GM21576 (cell line): ENCODE measurements at regions not wholly inside any gene's neighbourhood (a gene's known extent, or its start where the extent isn't known, plus 50 kb on each side); places are given as distances from the start of the nearest gene placed in this dataset.
"Not testable (repeated sequence)": the region's sequence is repeated elsewhere in the genome, so short reads cannot be mapped to it uniquely, and the experiment has no call there.

Experiments
- ATAC-seq: cut with Tn5 transposase; IDR thresholded peaks from one replicate; pipeline ENCODE4 v1.9.1; 2021; ENCODE audit warnings: mild to moderate bottlenecking, moderate library complexity; ENCODE audit not compliant: unreplicated experiment

DNA sequence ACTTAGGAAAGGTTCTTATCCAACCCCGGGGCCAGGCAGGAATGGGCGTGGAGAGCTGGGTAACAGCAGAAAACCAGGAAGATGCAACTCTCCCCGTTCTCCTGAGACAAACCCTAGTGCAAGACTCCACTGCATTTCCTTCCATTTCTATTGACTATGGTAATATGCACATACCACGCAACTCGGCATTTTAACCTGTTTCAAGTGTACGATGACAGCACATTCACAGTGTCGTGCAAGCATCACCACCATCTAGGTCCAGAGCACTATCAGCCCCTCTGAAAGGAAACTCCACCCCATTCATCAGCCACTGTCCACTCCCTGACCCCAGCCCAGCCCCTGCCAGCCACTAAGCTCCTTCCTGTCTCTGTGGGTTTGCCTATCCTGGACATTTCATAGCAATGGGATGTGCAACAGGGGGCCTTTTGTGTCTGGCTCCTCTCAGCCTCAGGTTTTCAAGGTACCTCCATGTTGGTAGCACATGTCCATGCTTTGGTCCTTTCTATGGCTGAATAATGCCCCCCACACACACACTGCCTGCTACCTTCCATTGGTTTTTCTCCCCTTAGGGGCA, 441.9 kb downstream of the SOX9 start:
- ATAC-seq, result no peak

DNA sequence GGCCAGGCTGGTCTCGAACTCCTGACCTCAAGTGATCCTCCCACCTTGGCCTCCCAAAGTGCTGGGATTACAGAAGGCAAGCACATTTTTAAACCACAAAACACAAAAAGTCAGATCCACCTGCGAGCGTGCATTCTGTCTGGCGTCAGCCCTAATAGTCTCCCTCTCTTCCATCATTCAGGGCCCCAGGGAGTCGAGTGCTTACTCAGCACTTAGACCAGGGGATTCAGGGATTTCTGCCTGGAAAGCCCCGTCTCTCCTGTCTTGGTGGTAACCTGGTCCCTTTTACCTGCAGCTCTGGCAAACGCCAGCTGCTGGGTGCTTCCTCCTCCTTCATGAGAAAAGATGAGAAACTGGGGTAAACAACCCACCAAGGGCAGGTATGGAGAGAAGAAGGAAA, 443.1 kb downstream of the SOX9 start:
- no peak for ATAC-seq

DNA sequence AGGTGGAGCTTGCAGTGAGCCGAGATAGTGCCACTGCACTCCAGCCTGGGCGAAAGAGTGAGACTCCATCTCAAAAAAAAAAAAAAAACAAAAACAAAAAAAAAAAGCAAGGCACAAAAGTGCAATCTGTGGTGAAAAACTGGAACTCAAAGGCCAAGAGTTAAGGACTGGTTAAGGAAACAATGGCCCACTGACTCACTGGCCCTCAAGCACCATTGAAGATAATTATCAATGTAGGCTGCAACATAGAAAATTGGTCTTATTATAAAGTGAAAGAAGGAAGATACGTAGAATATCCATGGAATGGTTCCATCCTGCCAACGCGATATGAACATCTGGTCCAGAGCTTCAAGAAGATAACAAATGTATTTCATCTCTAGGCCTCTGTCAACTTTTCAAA, 444.2 kb downstream of the SOX9 start:
- no peak for ATAC-seq

DNA sequence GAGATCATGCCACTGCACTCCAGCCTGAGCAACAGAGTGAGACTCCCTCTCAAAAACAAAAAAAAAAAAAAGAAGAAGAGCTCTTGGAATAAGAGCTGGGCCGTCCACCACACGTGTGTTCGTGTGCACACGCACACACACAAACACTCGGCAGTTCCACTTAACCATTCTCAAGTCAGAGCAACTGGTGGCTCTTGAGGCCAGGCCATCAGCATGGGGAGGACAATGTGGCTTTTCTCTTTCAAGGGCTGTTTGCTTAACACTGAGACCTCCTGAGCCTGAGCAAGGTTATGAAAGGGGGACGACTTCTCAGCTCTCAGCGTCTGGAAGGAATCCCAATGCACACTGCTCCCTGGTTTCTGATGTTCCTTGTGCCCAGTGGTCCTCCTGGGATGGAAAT, 444.9 kb downstream of the SOX9 start:
- ATAC-seq, result no peak

DNA sequence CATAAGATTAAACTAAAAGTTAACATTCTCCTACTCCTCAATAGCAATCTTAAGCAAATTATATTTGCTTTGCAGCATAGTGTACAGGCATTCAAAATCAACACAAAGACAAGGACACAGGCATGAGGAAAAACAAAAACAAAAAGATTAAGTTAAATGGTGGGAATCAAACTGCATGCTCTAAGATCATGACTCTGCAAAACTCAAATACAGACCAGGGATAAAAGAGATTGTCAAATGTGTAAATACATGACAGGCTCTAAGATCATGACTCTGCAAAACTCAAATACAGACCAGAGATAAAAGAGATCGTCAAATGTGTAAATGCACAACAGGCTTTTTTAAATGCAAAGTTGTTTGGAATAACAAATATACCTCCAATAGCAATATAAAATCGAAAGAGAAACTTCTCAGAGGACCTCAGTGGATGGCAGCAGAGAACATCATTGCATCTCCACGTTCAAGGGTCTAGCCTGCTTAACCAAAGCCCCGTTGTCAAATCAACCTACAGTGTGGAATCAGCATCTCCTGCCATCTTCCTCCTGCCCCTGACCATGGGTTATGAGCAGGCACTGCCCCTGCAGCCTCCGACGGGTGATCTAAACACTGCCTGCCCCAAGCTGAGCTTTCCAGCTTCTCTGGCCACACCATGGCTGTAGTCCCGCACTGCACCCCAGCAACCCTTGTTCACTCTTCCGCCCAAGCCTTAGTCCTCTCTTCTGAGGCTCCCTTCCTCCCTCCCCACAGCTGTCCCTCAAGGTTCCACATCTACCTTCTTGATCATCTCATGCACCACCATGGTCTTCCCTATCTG, 446.1 kb downstream of the SOX9 start:
- no peak for ATAC-seq

DNA sequence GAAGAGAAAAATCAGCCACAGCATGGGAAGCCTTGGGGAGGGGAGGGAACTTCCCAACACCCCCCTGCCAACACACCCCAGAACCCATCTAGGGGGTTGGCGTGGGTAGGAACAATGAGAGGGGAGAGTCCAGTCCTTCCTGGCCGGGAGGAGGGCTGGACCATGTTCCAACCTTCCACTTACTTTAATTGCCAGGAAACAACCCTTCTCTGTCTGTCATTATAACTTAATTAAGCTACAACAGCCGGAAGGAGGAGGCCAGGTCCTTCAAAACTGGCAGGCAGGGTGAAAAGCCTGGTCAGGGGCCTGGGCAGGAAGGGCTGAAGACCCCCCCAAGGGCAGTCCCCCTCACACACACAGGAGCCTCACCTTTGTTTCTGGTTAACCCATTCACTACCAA, 447.0 kb downstream of the SOX9 start:
- no peak for ATAC-seq

DNA sequence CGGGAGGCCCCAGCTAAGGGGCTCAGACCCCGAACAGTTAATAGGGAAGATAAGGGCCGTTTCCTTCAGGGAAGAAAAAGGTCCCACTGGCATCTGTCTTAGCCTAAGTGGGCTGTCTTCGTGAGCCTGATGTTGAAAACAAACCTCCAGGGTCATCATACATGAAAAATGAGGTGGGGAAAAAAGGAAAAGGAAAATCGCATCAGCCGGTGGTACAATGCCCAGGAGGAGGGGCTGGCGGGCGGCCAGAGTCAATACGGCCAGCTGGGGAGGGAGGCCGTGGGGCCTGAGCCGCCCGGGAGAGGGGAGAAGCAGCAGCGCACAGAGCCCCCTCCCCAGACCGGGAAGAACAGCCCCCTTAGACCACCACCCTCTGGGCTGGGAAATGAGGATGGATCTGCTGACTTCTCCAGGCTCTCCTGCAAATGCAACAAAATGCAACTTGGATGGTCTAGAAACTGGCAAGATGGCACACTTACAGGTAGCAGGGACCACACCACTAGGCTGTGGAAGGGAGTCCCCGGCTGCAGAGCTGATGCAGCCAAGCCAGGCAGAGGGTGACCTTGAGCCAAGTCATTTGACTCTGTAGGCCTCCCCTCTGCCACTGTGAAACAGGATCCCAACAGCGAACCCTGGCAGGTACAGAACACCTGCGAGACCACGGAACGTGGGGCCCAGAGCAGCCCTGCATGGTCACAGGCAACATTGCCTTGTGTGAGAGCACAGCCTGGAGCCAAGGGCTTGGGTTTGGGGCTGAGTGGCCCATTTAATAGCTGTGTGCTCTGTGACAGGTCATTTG, 448.5 kb downstream of the SOX9 start:
- no peak for ATAC-seq

DNA sequence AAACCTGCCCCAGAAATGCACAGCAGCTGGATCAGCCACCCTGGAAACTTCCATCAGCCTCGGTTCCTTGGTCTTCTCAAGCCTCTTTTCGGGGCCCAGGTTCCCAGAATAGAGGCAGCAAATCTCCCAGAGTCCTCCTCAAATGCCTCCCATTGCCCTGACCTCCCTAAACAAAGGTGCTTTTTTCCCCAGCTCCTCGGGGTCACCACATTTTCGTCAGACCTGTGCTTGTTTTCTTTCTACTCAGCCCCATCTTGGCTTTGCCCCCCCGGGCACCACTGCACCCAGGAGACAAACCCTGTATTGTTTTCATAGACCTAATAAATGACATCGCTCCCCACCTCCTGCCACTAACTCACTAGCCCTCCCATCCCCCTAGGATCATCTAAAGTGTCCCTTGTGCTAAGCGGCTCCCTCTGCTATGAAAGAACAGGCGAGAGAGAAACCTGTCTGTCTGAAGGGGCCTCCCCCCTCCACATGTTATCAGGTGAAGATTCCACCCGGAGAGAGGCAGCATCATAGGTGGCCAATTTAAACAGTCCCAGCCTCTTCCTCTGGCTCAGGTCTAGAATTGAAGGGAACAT, 451.1 kb downstream of the SOX9 start:
- ATAC-seq, result no peak

DNA sequence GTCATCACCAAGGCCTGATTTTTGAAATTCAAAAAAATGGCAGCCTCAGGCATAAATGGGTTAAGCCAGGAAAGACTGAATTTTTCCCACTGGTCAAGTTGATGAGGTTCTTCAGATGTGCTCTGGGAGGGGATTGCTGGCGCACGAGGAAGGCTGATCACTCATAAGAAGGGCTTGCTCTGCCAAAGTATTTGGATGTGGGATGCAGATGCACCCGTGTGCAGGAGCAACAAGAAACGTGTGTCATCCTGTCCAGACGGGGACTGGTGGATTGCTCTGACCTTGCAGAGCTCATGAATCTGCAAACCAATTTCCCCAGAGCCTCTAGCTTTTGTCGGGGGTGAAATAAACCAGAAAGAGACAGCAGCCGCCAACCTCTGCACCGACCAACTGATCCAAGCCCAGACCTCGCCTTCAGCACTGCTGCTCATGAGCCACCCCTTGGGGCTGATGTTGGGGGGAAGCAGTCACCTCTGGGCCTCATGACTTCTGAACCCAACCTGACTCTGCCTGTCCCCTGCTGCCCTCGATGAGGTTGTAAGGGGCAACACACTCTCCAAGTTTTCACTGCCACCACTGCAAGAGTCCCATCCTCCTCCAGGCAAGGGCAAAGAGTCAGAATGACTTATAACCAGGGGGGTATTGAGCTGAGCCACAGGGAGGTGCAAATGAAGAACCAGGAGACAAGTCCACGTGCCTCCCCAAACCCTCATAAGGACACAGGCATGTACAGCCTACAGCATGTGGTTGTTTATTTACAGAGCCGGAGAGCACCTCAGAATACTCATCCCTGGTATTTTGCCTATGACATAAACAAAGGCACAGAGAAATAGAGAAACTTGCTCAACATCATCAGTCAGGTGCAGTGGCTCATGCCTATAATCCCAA, 452.0 kb downstream of the SOX9 start:
- ATAC-seq, result no peak

DNA sequence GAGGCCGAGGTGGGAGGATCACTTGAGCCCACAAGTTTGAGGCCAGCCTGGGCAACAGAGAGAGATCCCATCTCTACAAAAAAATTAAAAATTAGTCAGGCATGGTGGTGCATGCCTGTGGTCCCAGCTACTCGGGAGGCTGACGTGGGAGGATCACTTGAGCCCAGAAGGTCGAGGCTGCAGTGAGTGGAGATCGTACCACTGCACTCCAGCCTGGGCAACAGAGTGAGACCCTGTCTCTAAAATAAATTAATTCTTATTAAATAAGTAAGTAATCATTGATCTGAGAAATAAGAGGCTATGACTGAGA, 452.6 kb downstream of the SOX9 start:
- not testable (repeated sequence) for ATAC-seq

DNA sequence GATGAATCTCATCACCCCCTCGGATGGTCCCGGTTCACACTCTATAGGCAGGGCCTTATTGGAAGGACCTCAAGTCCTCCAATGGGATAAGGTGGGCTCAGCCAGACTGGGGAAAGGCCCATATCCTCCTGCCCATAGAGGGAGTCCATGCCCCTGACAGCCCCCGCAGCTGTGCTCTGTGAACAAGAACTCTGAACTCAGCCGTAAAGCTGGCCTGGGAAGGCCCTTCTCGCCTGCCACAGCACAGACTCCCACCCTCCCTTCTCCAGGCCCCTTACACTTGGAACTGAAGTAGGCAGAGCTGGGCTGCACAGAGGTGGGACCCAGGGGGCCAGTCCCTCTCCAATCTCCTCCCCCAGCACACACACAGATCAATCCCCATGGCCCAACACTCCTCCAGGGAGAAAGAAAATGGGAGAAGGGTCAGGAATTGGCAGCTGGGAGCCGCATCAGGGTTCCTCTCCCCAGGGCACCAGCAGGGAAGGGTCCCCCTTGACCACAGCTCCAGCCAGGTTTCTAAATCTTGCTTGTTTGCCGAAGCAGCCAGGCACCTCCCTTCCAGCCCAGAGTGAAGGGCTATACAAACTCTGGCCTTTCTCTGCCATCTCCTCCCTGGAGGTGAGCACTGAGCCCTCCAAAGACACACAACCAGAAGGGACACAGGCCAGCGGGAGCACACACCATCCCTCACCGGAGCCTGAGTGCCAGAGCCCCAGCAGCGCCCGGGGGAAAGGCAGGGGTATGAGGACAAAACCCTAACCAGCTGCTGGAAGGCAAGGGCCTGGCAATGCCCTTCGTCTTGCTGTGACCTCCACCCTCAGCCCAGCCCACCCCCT, 454.1 kb downstream of the SOX9 start:
- ATAC-seq, result no peak

DNA sequence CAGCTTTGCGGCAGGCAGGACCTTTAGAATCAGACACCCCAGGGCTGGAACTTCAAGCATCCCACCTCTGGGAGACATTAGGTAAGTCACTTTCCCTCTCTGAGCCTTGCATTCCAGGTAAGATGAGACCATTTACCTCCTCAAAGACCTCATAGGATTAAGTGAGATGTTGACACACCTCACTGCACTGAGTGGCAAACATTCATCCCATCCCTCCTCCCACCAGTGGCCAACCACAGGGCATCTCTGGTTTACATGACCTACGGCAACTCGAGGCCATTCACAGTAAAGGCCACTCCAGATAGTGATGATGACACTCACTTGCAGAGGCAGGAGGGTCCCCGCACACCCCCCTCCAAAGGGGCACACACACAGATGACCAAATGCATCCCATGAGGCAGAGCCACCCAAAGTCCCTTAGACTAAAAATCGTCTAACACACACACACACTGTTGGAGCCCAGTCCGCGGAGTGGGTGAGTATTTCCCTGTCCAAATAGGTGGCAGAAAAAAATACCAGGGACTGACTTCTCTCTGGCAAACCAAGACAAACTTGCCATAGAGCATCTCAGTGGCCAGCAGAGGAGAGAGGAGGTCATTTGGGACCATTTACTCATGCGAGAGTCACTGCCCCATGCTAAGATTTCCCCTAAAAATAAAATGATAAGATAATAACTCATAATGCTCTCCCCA, 454.9 kb downstream of the SOX9 start:
- ATAC-seq, result no peak

DNA sequence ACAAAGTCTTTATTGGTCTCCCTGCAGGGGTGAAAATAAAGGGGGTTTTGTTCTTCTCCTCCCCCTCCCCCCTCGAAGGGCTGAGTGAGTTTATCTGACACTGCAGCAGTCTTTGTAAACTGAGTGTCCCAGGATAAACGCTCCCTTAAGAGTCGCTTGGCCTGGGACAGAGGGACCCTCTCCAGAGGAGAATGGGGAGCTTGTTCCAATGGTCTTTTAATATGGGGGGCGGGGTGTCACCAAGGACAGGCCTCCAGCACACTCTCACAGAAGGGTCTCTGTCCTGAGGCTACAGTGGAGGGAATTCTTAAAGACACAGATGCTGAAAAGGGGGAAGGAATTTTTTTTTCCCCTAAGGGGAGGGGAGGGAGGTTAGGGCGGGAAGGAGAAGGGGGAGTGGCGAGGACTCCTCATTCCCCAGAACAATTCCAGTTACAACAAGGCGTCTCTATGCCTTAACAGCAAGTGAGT, 455.5 kb downstream of the SOX9 start:
- ATAC-seq, result no peak

DNA sequence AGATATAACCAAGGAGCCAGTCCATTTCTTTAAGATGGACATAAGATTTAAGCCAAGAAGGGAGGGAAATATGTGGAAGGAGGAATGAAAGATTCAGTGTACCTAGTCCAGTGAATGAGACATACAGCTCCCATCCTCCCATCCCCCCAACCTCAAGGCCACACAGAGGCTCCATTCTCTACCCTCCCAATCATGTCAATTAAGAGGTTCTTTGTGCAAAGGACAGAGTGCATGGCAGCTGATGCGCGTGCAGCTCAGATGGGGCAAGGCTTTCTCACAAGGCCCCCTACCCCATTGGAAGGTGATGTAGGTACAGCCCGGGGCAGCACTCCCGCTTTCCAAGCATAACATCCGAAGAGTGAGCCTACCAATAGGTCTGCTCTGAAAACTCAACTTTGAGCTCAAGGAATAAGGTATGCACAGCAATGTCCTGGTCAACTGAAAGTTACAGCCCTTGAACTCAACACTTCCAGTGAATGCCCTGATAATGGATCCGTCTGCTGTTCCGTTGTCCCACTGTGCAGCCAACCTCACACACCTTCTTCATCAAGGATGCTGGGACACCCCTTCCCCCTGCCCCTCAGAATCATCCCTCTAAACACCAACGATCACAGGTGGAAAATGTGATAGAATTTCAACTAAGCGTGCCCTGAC, 458.1 kb downstream of the SOX9 start:
- no peak for ATAC-seq

DNA sequence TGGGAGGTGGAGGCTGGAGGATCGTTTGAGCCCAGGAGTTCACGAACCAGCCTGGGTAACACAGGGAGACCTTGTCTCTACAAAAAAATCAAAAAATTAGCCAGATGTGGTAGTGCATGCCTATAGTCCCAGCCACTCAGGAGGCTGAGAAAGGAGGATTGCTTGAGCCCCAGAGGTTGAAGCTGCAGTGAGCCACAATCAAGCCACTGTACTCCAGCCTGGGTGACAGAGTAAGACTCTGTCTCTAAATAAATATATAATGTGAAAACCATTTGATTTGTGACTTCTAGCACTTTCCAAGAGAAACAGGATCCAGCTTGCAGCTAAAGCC, 459.1 kb downstream of the SOX9 start:
- ATAC-seq, result no peak

DNA sequence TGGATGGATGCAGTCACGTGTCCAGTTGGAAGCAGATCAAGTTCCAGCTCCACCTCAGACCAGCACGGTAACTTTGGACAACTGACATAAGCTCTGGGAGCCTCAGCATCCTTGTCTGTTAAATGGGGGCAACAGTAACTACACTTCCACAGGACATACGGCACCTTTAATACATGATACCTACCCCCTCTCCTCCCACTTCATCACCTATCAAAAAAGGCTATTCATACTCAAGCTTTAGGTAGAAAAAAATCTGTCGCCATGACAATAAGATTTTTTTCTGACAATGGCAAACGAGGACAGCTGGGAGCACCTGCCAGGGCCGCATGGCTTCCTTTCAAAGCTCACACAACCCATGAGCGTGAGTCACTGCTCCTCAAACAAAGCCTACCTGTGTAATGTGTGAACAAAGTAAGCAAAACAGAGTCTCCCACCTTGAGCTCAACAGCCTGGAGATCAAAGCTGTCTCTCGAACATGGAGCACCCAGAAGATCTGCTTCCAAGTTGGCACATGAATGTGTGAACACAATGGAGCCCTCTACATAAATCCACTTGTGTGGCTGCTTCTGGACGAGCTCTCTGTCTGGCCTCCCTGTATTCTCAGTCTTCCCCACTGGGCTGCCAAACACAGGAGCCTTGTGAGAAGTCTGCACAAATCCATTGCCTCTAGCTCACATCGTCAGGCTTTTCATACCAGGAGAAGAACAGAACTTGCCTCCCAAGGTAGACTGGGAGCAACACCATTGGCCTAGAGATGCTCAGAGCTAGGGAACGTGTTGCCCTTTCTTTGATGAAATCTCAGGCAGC, 459.7 kb downstream of the SOX9 start:
- no peak for ATAC-seq

DNA sequence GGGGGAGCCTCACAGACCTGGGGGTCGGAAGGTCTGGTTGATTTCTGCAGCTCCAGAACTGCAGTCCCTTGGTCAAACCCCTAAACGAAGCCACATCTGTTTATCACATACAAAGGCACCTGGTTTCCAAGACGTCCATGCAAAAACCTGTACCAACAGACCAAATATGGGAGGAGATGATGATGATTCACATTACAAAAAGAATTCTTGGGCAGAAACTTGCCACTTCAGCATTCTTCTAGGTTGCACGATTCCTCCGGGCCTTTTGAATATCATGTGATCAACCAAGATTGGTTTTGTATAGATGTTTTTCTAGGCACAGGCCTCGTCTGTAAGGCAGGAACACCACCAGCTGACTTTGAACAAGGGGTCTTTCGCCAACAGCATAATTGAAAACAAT, 466.3 kb downstream of the SOX9 start:
- ATAC-seq, result no peak
